PFSK-1 (cell line): ENCODE measurements at regions not wholly inside any gene's neighbourhood (a gene's known extent, or its start where the extent isn't known, plus 50 kb on each side); places are given as distances from the start of the nearest gene placed in this dataset.

Experiments used
- FOXP2 ChIP-seq: optimal IDR thresholded peaks from 2 replicates; pipeline ENCODE3; 2011; ENCODE audit warnings: borderline replicate concordance, control low read depth, inconsistent platforms; ENCODE audit not compliant: insufficient read depth; ENCODE audit errors: extremely low read length, extremely low read depth
- POLR2AphosphoS5 ChIP-seq: IDR thresholded peaks from 2 replicates; pipeline ENCODE4 v1.6.1; 2012; ENCODE audit warnings: low read depth, mild to moderate bottlenecking, control low read depth, low read length, moderate library complexity
- SIN3A ChIP-seq: IDR thresholded peaks from 2 replicates; pipeline ENCODE4 v1.6.1; 2012; ENCODE audit warnings: mild to moderate bottlenecking, low read length, moderate library complexity, borderline replicate concordance; ENCODE audit not compliant: insufficient read depth
- TAF1 ChIP-seq: IDR thresholded peaks from 2 replicates; pipeline ENCODE4 v1.6.1; 2012; ENCODE audit warnings: low read length, control low read depth, borderline replicate concordance; ENCODE audit not compliant: insufficient read depth
- TF ChIP-seq, protein P1 (sequence below), 2 experiments: IDR thresholded peaks; 2 replicates each; pipeline versions ENCODE4 v1.6.1 to v1.8.0; 2011 to 2012; ENCODE audit warnings: low read depth in 2 of 2, low read length in 2 of 2, control low read depth in 1 of 2, inconsistent platforms in 1 of 2, mild to moderate bottlenecking in 1 of 2, moderate library complexity in 1 of 2; ENCODE audit not compliant: insufficient read depth in 1 of 2

DNA sequence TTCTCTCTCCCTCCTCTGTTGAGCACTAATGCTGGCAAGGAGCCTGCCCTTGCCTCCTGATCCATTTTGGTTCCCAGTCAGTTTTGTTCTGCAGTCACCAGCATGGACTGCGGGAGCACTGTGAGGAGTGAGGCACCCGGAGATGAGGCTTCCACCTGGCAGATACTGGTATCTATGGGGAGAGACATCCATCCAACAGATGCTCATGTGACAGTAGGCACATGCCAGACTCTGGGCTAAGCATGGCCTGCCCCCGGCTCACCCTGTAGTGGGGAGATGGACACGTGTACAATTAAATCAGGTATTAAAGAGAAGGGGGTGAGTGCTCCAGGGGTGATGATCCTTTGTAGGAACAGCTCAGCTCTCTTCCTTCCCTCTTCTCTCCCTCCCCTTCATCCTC, 74.0 kb upstream of the PODXL start:
- TF ChIP-seq POLR2AphosphoS5 (no peak), TAF1 (no peak), SIN3A (no peak), FOXP2 (no peak)
- TF ChIP-seq, protein P1, sequence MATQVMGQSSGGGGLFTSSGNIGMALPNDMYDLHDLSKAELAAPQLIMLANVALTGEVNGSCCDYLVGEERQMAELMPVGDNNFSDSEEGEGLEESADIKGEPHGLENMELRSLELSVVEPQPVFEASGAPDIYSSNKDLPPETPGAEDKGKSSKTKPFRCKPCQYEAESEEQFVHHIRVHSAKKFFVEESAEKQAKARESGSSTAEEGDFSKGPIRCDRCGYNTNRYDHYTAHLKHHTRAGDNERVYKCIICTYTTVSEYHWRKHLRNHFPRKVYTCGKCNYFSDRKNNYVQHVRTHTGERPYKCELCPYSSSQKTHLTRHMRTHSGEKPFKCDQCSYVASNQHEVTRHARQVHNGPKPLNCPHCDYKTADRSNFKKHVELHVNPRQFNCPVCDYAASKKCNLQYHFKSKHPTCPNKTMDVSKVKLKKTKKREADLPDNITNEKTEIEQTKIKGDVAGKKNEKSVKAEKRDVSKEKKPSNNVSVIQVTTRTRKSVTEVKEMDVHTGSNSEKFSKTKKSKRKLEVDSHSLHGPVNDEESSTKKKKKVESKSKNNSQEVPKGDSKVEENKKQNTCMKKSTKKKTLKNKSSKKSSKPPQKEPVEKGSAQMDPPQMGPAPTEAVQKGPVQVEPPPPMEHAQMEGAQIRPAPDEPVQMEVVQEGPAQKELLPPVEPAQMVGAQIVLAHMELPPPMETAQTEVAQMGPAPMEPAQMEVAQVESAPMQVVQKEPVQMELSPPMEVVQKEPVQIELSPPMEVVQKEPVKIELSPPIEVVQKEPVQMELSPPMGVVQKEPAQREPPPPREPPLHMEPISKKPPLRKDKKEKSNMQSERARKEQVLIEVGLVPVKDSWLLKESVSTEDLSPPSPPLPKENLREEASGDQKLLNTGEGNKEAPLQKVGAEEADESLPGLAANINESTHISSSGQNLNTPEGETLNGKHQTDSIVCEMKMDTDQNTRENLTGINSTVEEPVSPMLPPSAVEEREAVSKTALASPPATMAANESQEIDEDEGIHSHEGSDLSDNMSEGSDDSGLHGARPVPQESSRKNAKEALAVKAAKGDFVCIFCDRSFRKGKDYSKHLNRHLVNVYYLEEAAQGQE (IDR thresholded peaks at IDR 0.05; ENCODE audit: insufficient read depth in 1 of 2, low read depth in 2 of 2, low read length in 2 of 2) = no peak
